ENCODE measurements at regions not wholly inside any gene's neighbourhood (a gene's known extent, or its start where the extent isn't known, plus 50 kb on each side); places are given as distances from the start of the nearest gene placed in this dataset.

DNA sequence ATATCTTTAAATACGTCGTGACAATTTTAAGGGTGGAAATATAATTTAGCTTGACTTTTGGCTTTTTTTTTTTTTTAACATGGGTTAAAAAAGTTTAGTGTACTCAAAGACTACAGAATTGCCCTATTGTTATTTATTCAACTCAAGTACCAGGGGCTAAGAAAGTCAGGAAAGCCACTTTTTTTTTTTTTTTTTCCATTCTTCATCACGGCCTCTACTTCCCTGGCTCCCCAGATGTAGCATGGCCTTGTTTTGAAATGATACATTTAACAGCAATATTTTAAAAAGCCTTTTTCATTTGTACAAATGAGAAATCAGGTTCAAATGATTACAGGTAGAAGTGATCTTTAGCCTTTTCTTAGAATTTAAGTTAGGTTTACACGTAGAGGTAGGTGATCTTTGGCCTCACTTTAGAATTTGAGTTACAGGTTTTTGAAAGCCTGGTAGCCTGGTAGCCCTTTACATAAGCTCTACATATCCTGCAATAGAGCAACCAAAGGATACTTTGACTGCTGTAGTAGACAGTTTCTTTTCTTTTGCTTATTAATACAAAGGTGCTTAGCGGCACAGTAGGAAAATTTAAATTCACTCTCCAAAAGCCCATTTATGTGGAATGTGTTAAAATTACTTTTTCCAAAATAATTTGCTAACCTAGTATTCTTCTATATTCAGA is 160.5 kb upstream of the MMS22L start:
- TF ChIP-seq, protein P1, sequence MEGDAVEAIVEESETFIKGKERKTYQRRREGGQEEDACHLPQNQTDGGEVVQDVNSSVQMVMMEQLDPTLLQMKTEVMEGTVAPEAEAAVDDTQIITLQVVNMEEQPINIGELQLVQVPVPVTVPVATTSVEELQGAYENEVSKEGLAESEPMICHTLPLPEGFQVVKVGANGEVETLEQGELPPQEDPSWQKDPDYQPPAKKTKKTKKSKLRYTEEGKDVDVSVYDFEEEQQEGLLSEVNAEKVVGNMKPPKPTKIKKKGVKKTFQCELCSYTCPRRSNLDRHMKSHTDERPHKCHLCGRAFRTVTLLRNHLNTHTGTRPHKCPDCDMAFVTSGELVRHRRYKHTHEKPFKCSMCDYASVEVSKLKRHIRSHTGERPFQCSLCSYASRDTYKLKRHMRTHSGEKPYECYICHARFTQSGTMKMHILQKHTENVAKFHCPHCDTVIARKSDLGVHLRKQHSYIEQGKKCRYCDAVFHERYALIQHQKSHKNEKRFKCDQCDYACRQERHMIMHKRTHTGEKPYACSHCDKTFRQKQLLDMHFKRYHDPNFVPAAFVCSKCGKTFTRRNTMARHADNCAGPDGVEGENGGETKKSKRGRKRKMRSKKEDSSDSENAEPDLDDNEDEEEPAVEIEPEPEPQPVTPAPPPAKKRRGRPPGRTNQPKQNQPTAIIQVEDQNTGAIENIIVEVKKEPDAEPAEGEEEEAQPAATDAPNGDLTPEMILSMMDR (conservative IDR thresholded peaks at IDR 0.05; ENCODE audit: low read length), result no peak
- no peak for TF ChIP-seq EZH2phosphoT487 (IDR thresholded peaks at IDR 0.05; ENCODE audit: borderline replicate concordance)
